Mesenchymal stem cell (in vitro differentiated cells and primary cell): ENCODE measurements at regions not wholly inside any gene's neighbourhood (a gene's known extent, or its start where the extent isn't known, plus 50 kb on each side); places are given as distances from the start of the nearest gene placed in this dataset.

Experiments
- DNase-seq: peaks from one replicate; pipeline ENCODE4 v3.0.0-alpha.2; 2013
- H2AFZ ChIP-seq: one replicate; pipeline ENCODE4 v1.6.1; 2013; ENCODE audit warnings: low read depth, mild to moderate bottlenecking, control low read depth, inconsistent platforms, low read length, moderate library complexity
- H2AK5ac ChIP-seq: 2 replicates; pipeline ENCODE4 v1.6.1; 2013; ENCODE audit warnings: low read length, moderate library complexity, mild to moderate bottlenecking, inconsistent platforms; ENCODE audit not compliant: severe bottlenecking
- H2BK120ac ChIP-seq: one replicate; pipeline ENCODE4 v1.6.1; 2013; ENCODE audit warnings: low read depth, mild to moderate bottlenecking, inconsistent platforms, low read length, moderate library complexity
- H2BK12ac ChIP-seq, 2 experiments: one replicate each; pipeline ENCODE4 v1.6.1; 2013; ENCODE audit warnings: inconsistent platforms in 2 of 2, low read length in 2 of 2, mild to moderate bottlenecking in 2 of 2, moderate library complexity in 2 of 2, control low read depth in 1 of 2
- H2BK15ac ChIP-seq: one replicate; pipeline ENCODE4 v1.6.1; 2013; ENCODE audit warnings: mild to moderate bottlenecking, low read depth, inconsistent platforms; ENCODE audit not compliant: poor library complexity, severe bottlenecking
- H2BK5ac ChIP-seq: 2 replicates; pipeline ENCODE4 v1.6.1; 2013; ENCODE audit warnings: low read depth, mild to moderate bottlenecking, low read length, control low read depth, inconsistent platforms; ENCODE audit not compliant: poor library complexity, severe bottlenecking
- H3K14ac ChIP-seq, 2 experiments: one replicate each; pipeline ENCODE4 v1.6.1; 2013; ENCODE audit warnings: inconsistent platforms in 2 of 2, low read length in 2 of 2, control low read depth in 1 of 2, mild to moderate bottlenecking in 1 of 2, moderate library complexity in 1 of 2
- H3K18ac ChIP-seq, 2 experiments: one replicate each; pipeline ENCODE4 v1.6.1; 2013; ENCODE audit warnings: inconsistent platforms in 2 of 2, low read length in 2 of 2, control low read depth in 1 of 2, low read depth in 1 of 2, mild to moderate bottlenecking in 1 of 2
- H3K23ac ChIP-seq, 2 experiments: one replicate each; pipeline ENCODE4 v1.6.1; 2013; ENCODE audit warnings: inconsistent platforms in 2 of 2, low read length in 2 of 2, mild to moderate bottlenecking in 2 of 2, moderate library complexity in 2 of 2, control low read depth in 1 of 2
- H3K27ac ChIP-seq: 2 replicates; pipeline ENCODE4 v1.5.1; 2013; ENCODE audit warnings: mild to moderate bottlenecking, moderate library complexity, low read length, control low read depth, inconsistent platforms; ENCODE audit not compliant: poor library complexity, severe bottlenecking
- H3K27me3 ChIP-seq, 2 experiments: 2 replicates each; pipeline versions ENCODE4 v1.6.1 to v1.7.0; 2013; ENCODE audit warnings: low read length in 2 of 2, mild to moderate bottlenecking in 2 of 2, moderate library complexity in 2 of 2, control low read depth in 1 of 2, inconsistent platforms in 1 of 2; ENCODE audit not compliant: control insufficient read depth in 1 of 2, insufficient read depth in 1 of 2
- H3K36me3 ChIP-seq, 2 experiments: 2 replicates each; pipeline versions ENCODE4 v1.6.1 to v1.7.0; 2013; ENCODE audit warnings: low read length in 2 of 2, control low read depth in 1 of 2, inconsistent platforms in 1 of 2, low read depth in 1 of 2, mild to moderate bottlenecking in 1 of 2; ENCODE audit not compliant: insufficient read depth in 2 of 2, control insufficient read depth in 1 of 2
- H3K4ac ChIP-seq, 2 experiments: one replicate each; pipeline ENCODE4 v1.6.1; 2013; ENCODE audit warnings: inconsistent platforms in 2 of 2, low read length in 2 of 2, mild to moderate bottlenecking in 2 of 2, moderate library complexity in 2 of 2, control low read depth in 1 of 2, low read depth in 1 of 2
- H3K4me1 ChIP-seq: 2 replicates; pipeline ENCODE4 v1.6.1; 2013; ENCODE audit warnings: low read depth, low read length, control low read depth; ENCODE audit not compliant: control insufficient read depth, insufficient read depth
- H3K4me2 ChIP-seq: 2 replicates; pipeline ENCODE4 v1.6.1; 2013; ENCODE audit warnings: low read length, mild to moderate bottlenecking, inconsistent platforms; ENCODE audit not compliant: poor library complexity, severe bottlenecking
- H3K4me3 ChIP-seq, 2 experiments: 2 replicates each; pipeline versions ENCODE4 v1.5.1 to v1.7.0; 2013; ENCODE audit warnings: low read length in 2 of 2, mild to moderate bottlenecking in 2 of 2, control low read depth in 1 of 2, low read depth in 1 of 2; ENCODE audit not compliant: insufficient read depth in 1 of 2
- H3K79me1 ChIP-seq: replicated peaks from 2 replicates; pipeline ENCODE4 v1.6.1; 2013; ENCODE audit warnings: mild to moderate bottlenecking, control low read depth, low read length, inconsistent platforms; ENCODE audit not compliant: poor library complexity, severe bottlenecking
- H3K9ac ChIP-seq: 2 replicates; pipeline ENCODE4 v1.7.0; 2013; ENCODE audit warnings: mild to moderate bottlenecking, low read length, moderate library complexity
- H3K9me3 ChIP-seq: 2 replicates; pipeline ENCODE4 v1.7.0; 2013; ENCODE audit warnings: mild to moderate bottlenecking, low read length; ENCODE audit not compliant: control insufficient read depth
- H4K8ac ChIP-seq: one replicate; pipeline ENCODE4 v1.6.1; 2013; ENCODE audit warnings: inconsistent platforms, mild to moderate bottlenecking, low read length, moderate library complexity
- H4K91ac ChIP-seq: one replicate; pipeline ENCODE4 v1.6.1; 2013; ENCODE audit warnings: mild to moderate bottlenecking, low read length, inconsistent platforms
- WGBS: methylation state at CpG from one replicate; pipeline ENCODE4 v1.1.7; 2013; ENCODE audit warnings: mixed read lengths; 5-methylcytosine and 5-hydroxymethylcytosine counted together

DNA sequence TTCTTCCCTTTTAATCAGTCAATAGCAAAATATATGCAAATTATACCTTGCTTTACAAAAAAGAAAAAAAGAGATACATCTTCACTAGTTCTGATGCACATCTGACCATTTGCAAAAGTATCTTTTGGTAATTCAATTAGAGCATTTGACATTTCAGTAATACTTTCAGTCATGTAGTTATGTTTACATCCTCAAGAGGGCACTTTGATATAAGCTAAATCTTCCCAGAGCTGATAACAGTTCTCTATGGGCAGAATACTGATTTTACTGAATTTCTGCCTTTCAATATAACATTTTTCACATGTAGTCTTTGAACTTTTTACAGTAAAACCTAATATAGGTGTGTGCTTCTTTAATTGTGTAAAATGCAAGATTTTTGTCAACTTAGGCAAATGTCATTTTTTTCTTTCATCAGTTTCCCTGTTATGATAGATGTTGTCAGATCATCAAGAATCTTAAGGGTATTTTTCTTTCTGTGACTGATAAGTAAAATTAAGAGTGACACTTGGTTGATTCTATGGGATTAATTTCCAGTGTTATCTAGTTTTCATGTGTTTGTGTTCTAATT lies 703.5 kb upstream of the SEMA3D start:
- H2AFZ ChIP-seq, result no peak overlapping the region
- H3K4me2 ChIP-seq, result no peak overlapping the region
- no peak overlapping the region for H2BK5ac ChIP-seq
- H3K14ac ChIP-seq, result no peak overlapping the region
- H2BK12ac ChIP-seq, result no peak overlapping the region
- no peak overlapping the region for H3K4me3 ChIP-seq
- no peaks in the 10 kb centered on the region for H3K79me1 ChIP-seq
- H3K27me3 ChIP-seq, result no peaks in the 10 kb centered on the region
- H3K9me3 ChIP-seq, result no peaks in the 10 kb centered on the region
- no peak overlapping the region for H2BK15ac ChIP-seq
- H3K18ac ChIP-seq, result no peak overlapping the region
- no peak overlapping the region for H3K27ac ChIP-seq
- H3K36me3 ChIP-seq, result no peaks in the 10 kb centered on the region
- no peak overlapping the region for H2BK120ac ChIP-seq
- no peaks in the 10 kb centered on the region for H3K4me1 ChIP-seq
- no peak overlapping the region for H4K8ac ChIP-seq
- H3K4ac ChIP-seq, result no peak overlapping the region
- no peak overlapping the region for H2AK5ac ChIP-seq
- no peak overlapping the region for H3K23ac ChIP-seq
- peak; percentile 32 for DNase-seq
- no peak overlapping the region for H4K91ac ChIP-seq
- H3K9ac ChIP-seq, result no peak overlapping the region

DNA sequence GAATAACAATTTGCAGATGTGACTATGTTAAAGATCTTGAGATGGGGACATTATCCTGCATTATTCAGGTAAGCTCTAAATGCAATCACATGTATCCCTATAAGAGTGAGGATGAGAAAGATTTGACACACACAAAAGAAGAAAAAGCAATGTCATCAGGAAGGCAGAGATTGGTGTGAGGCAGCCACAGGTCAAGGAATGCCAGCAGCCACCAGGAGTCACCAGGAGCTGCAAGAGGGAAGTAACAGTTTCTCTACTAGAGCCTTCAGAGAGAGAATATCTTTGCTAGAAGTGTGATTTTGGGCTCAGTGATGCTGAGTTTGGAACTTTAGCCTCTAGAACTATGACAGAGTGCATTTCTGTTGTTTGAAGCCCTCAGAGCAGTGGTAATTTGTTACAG lies 700.3 kb upstream of the SEMA3D start:
- H3K36me3 ChIP-seq, result no peaks in the 10 kb centered on the region
- H3K4ac ChIP-seq, result no peak overlapping the region
- no peak overlapping the region for H2BK12ac ChIP-seq
- H3K9me3 ChIP-seq, result no peaks in the 10 kb centered on the region
- H3K4me3 ChIP-seq, result no peak overlapping the region
- H2AFZ ChIP-seq, result no peak overlapping the region
- H3K27ac ChIP-seq, result no peak overlapping the region
- no peak overlapping the region for H3K18ac ChIP-seq
- no peaks in the 10 kb centered on the region for H3K79me1 ChIP-seq
- H3K14ac ChIP-seq, result no peak overlapping the region
- no peak overlapping the region for H3K23ac ChIP-seq
- H3K9ac ChIP-seq, result no peak overlapping the region
- H2BK15ac ChIP-seq, result no peak overlapping the region
- no peak overlapping the region for H4K8ac ChIP-seq
- H3K4me1 ChIP-seq, result no peaks in the 10 kb centered on the region
- H2AK5ac ChIP-seq, result no peak overlapping the region
- no peak overlapping the region for H2BK120ac ChIP-seq
- no peak overlapping the region for H3K4me2 ChIP-seq
- no peak overlapping the region for H4K91ac ChIP-seq
- DNase-seq, result no peak
- no peak overlapping the region for H2BK5ac ChIP-seq
- H3K27me3 ChIP-seq, result no peaks in the 10 kb centered on the region

DNA sequence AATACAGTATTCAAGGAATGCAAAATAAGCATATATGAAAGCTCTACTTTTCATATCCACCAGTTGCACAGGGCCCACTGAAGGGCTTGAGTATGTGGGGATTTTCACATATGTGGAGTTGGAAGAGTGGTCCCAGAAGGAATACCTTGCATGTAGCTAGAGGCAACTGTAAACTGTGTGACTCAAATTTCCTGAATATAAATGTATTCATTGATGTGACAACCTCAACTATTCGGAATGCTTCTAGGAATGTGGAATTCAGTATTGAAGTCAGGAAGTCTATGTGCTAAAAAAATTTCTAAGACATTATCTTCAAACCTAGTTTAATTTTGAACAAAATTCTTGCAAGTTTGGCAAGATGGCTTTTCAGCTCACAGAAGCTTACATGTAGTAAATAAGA lies 695.5 kb upstream of the SEMA3D start:
- H2AK5ac ChIP-seq, result no peak overlapping the region
- no peak overlapping the region for H2BK12ac ChIP-seq
- H3K27ac ChIP-seq, result no peak overlapping the region
- no peak overlapping the region for H3K4ac ChIP-seq
- H2BK5ac ChIP-seq, result no peak overlapping the region
- H3K27me3 ChIP-seq, result no peaks in the 10 kb centered on the region
- H3K23ac ChIP-seq, result no peak overlapping the region
- no peak overlapping the region for H3K14ac ChIP-seq
- no peak overlapping the region for H4K91ac ChIP-seq
- no peak overlapping the region for H2BK15ac ChIP-seq
- H3K4me2 ChIP-seq, result no peak overlapping the region
- H3K79me1 ChIP-seq, result no peaks in the 10 kb centered on the region
- H4K8ac ChIP-seq, result no peak overlapping the region
- WGBS, result no CpG with 5 or more reads among the region's 1 CpG
- H3K18ac ChIP-seq, result no peak overlapping the region
- H2BK120ac ChIP-seq, result no peak overlapping the region
- no peaks in the 10 kb centered on the region for H3K36me3 ChIP-seq
- H3K4me1 ChIP-seq, result no peaks in the 10 kb centered on the region
- no peaks in the 10 kb centered on the region for H3K9me3 ChIP-seq
- no peak for DNase-seq
- H2AFZ ChIP-seq, result no peak overlapping the region
- no peak overlapping the region for H3K4me3 ChIP-seq
- H3K9ac ChIP-seq, result no peak overlapping the region

DNA sequence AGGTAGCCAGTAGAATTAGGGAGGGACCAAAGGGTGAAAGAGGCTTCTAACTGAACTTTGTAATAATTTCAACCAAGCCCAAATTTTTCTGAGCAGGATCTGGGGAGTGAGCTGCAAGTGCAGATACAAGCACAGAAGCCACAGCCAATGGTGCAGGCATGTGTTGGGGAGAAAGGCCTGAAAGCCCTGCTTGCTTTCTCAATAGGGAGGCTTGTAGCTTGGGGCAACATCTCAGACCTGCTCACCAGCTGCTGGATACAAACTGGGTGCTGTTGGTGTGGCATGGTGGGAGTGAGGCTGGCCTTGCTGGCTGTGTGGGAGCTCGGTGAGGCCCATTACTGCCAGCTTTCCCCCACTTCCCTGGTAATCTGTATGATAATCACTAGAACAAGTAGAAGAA lies 688.5 kb upstream of the SEMA3D start:
- H3K9ac ChIP-seq, result no peak overlapping the region
- no peaks in the 10 kb centered on the region for H3K4me1 ChIP-seq
- no peak overlapping the region for H3K18ac ChIP-seq
- no peak overlapping the region for H4K8ac ChIP-seq
- no peaks in the 10 kb centered on the region for H3K79me1 ChIP-seq
- H2BK5ac ChIP-seq, result no peak overlapping the region
- no peak overlapping the region for H2BK12ac ChIP-seq
- no peak overlapping the region for H3K14ac ChIP-seq
- H2BK15ac ChIP-seq, result no peak overlapping the region
- WGBS, result no CpG with 5 or more reads among the region's 1 CpG
- DNase-seq, result no peak
- no peak overlapping the region for H2AK5ac ChIP-seq
- peaks cover 5% of the 10 kb centered on the region for H3K9me3 ChIP-seq
- no peak overlapping the region for H3K4ac ChIP-seq
- H3K27ac ChIP-seq, result no peak overlapping the region
- H3K4me3 ChIP-seq, result no peak overlapping the region
- no peak overlapping the region for H4K91ac ChIP-seq
- H3K23ac ChIP-seq, result no peak overlapping the region
- no peak overlapping the region for H2BK120ac ChIP-seq
- H3K27me3 ChIP-seq, result no peaks in the 10 kb centered on the region
- no peaks in the 10 kb centered on the region for H3K36me3 ChIP-seq
- no peak overlapping the region for H2AFZ ChIP-seq
- H3K4me2 ChIP-seq, result no peak overlapping the region
